Loucy (cell line): ENCODE measurements at regions not wholly inside any gene's neighbourhood (a gene's known extent, or its start where the extent isn't known, plus 50 kb on each side); places are given as distances from the start of the nearest gene placed in this dataset.

ENCODE experiments used
- H2AFZ ChIP-seq: fragments of 200-600 bp; sonication (generic); 2 replicates; pipeline ENCODE4 v1.6.0; 2016; ENCODE audit warnings: antibody characterized with exemption, mild to moderate bottlenecking, low read length, moderate library complexity
- H3F3A ChIP-seq: fragments of 200-600 bp; 2 replicates; pipeline ENCODE4 v1.6.0; 2016; ENCODE audit warnings: antibody characterized with exemption, low read depth, mild to moderate bottlenecking
- H3K27me3 ChIP-seq: fragments of 200-600 bp; sonication (generic); 2 replicates; pipeline ENCODE4 v1.6.1; 2014; ENCODE audit warnings: low read length, mild to moderate bottlenecking; ENCODE audit not compliant: insufficient read depth, poor library complexity, severe bottlenecking
- H3K36me3 ChIP-seq: fragments of 200-600 bp; sonication (generic); 2 replicates; pipeline ENCODE4 v1.6.1; 2016; ENCODE audit warnings: low read length; ENCODE audit not compliant: insufficient read depth
- H3K4me1 ChIP-seq: fragments of 200-600 bp; sonication (generic); 2 replicates; pipeline ENCODE4 v1.5.1; 2014; ENCODE audit warnings: low read length, mild to moderate bottlenecking; ENCODE audit not compliant: insufficient read depth, poor library complexity, severe bottlenecking
- H3K4me2 ChIP-seq: fragments of 200-600 bp; sonication (generic); 2 replicates; pipeline ENCODE4 v1.6.0; 2014; ENCODE audit warnings: antibody characterized with exemption, low read length, low read depth, mild to moderate bottlenecking; ENCODE audit not compliant: poor library complexity, severe bottlenecking
- H3K4me3 ChIP-seq: fragments of 200-600 bp; sonication (generic); 2 replicates; pipeline ENCODE4 v1.5.1; 2014; ENCODE audit warnings: low read length, mild to moderate bottlenecking, mixed read lengths; ENCODE audit not compliant: poor library complexity, severe bottlenecking
- H3K79me2 ChIP-seq: fragments of 200-600 bp; sonication (generic); 2 replicates; pipeline ENCODE4 v1.6.1; 2014; ENCODE audit warnings: low read length; ENCODE audit not compliant: insufficient read depth
- H3K9ac ChIP-seq: fragments of 200-600 bp; sonication (generic); 2 replicates; pipeline ENCODE4 v1.6.0; 2014; ENCODE audit warnings: mild to moderate bottlenecking, low read depth, low read length, moderate library complexity; ENCODE audit not compliant: poor library complexity, severe bottlenecking
- H3K9me2 ChIP-seq: fragments of 200-600 bp; sonication (generic); replicated peaks from 2 replicates; pipeline ENCODE4 v1.6.1; 2016; ENCODE audit warnings: low read depth, low read length, mixed read lengths
- H3K9me3 ChIP-seq: fragments of 200-600 bp; sonication (generic); 2 replicates; pipeline ENCODE4 v1.6.1; 2014; ENCODE audit warnings: mild to moderate bottlenecking, antibody characterized with exemption, low read length, low read depth; ENCODE audit not compliant: insufficient read depth
- H4K20me1 ChIP-seq: fragments of 200-600 bp; sonication (generic); 2 replicates; pipeline ENCODE4 v1.6.0; 2014; ENCODE audit warnings: antibody characterized with exemption, low read length, mild to moderate bottlenecking; ENCODE audit not compliant: insufficient read depth, poor library complexity, severe bottlenecking
- EZH2phosphoT487 ChIP-seq: fragments of 200-600 bp; IDR thresholded peaks from 2 replicates; pipeline ENCODE4 v1.6.1; 2018; ENCODE audit warnings: antibody characterized with exemption, mild to moderate bottlenecking, moderate library complexity, borderline replicate concordance
- TF ChIP-seq, protein P1 (sequence below): fragments of 200-600 bp; sonication (generic); conservative IDR thresholded peaks from 2 replicates; pipeline ENCODE4 v1.5.1; 2014; ENCODE audit warnings: mild to moderate bottlenecking, antibody characterized with exemption, low read length

DNA sequence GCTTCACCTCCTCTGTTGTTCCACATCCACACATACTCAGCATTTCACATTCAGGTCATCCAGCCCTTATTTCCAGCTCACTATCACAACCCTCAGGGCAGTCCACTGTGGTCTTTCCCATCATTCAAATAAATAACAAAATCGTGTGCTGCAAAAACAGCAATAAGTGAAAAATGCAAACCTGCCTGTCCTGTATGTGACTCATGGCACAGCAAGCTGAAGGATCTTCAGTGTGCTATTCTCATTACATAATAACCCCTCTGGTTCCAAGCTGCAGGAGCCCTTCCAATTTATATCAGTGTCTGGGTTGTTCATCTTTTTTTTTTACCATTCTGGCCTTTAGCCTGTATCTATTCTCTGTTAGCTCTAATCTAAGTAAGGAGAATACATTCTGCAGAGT, 185.3 kb upstream of the UBE2E2 start:
- no peaks in the 10 kb centered on the region for H3K9me3 ChIP-seq
- no peak overlapping the region for H3K4me2 ChIP-seq
- no peaks in the 10 kb centered on the region for H3K27me3 ChIP-seq
- TF ChIP-seq, protein P1, sequence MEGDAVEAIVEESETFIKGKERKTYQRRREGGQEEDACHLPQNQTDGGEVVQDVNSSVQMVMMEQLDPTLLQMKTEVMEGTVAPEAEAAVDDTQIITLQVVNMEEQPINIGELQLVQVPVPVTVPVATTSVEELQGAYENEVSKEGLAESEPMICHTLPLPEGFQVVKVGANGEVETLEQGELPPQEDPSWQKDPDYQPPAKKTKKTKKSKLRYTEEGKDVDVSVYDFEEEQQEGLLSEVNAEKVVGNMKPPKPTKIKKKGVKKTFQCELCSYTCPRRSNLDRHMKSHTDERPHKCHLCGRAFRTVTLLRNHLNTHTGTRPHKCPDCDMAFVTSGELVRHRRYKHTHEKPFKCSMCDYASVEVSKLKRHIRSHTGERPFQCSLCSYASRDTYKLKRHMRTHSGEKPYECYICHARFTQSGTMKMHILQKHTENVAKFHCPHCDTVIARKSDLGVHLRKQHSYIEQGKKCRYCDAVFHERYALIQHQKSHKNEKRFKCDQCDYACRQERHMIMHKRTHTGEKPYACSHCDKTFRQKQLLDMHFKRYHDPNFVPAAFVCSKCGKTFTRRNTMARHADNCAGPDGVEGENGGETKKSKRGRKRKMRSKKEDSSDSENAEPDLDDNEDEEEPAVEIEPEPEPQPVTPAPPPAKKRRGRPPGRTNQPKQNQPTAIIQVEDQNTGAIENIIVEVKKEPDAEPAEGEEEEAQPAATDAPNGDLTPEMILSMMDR = no peak
- no peak for TF ChIP-seq EZH2phosphoT487
- no peaks in the 10 kb centered on the region for H3K79me2 ChIP-seq
- H2AFZ ChIP-seq = no peak overlapping the region
- no peaks in the 10 kb centered on the region for H3K9me2 ChIP-seq
- no peaks in the 10 kb centered on the region for H4K20me1 ChIP-seq
- H3K4me3 ChIP-seq = no peak overlapping the region
- no peaks in the 10 kb centered on the region for H3F3A ChIP-seq
- H3K4me1 ChIP-seq = no peaks in the 10 kb centered on the region
- H3K9ac ChIP-seq = no peak overlapping the region
- H3K36me3 ChIP-seq = no peaks in the 10 kb centered on the region

DNA sequence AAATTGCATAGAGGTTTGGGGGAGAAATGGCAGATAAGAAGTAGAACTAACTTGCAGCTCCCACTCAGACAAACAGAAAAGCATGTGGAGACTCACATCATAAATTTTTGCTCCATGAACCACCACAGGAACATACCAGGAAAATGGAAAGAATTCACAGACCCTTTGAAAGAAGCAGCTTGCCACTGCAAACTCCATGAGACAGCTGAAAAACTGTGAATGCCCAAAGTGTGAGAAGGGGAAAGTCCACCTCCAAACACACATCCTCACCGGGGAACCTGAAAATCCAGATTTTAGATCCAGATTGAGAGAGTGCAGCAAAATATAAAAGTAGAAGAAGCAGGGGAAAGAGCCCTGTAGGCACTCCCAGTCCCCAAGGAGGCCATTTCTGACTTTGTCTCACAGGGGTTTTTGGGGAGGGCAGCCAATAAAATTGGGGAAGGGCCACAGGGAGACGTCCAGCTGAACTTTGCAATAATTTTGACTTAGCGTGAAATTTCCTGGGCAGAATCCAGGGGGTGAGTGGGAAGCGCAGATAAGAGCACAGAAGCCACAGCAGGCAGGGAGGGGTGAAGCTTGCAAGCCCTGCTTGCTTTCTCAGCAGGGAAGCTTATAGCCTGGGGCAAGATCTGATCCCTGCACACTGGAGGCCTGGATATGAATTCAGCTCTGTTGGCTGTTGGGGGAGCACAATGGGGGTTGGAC, 183.4 kb upstream of the UBE2E2 start:
- H3K9me3 ChIP-seq = 0 out of 2 replicates have a peak, but pooled peaks cover 2% of the 10 kb centered on the region
- no peaks in the 10 kb centered on the region for H3K27me3 ChIP-seq
- H3K9me2 ChIP-seq = no peaks in the 10 kb centered on the region
- no peaks in the 10 kb centered on the region for H3F3A ChIP-seq
- no peaks in the 10 kb centered on the region for H4K20me1 ChIP-seq
- no peaks in the 10 kb centered on the region for H3K36me3 ChIP-seq
- no peak overlapping the region for H3K4me3 ChIP-seq
- H2AFZ ChIP-seq = no peak overlapping the region
- H3K4me1 ChIP-seq = no peaks in the 10 kb centered on the region
- H3K79me2 ChIP-seq = no peaks in the 10 kb centered on the region
- no peak overlapping the region for H3K4me2 ChIP-seq
- H3K9ac ChIP-seq = no peak overlapping the region
- no peak for TF ChIP-seq EZH2phosphoT487
- TF ChIP-seq, protein P1 = no peak

DNA sequence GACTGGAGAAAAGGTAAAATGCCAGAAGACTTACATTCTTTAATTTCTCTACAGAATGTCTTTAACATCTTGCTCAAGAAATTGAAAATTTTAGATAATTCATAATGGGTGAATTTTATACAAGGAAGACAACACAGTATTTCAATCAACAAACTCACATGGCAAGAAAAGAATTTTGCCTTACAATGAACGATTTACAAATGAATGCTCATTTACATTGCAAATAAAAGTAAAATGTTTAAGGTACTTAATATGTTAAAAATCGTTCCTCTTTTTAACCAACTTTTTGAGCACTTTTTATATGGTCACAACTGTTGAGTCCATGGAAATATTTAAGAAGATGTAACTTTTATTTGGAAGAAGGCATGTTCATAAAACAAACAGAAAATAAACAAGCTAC, 174.8 kb upstream of the UBE2E2 start:
- H3K4me1 ChIP-seq = no peaks in the 10 kb centered on the region
- H3K4me3 ChIP-seq = no peak overlapping the region
- TF ChIP-seq, protein P1 = no peak
- TF ChIP-seq EZH2phosphoT487 = no peak
- H3K27me3 ChIP-seq = no peaks in the 10 kb centered on the region
- no peaks in the 10 kb centered on the region for H3K36me3 ChIP-seq
- H4K20me1 ChIP-seq = no peaks in the 10 kb centered on the region
- no peaks in the 10 kb centered on the region for H3F3A ChIP-seq
- H3K4me2 ChIP-seq = no peak overlapping the region
- H3K9ac ChIP-seq = no peak overlapping the region
- no peak overlapping the region for H2AFZ ChIP-seq
- H3K9me3 ChIP-seq = 0 out of 2 replicates have a peak, but pooled peaks cover 2% of the 10 kb centered on the region
- no peaks in the 10 kb centered on the region for H3K9me2 ChIP-seq
- H3K79me2 ChIP-seq = no peaks in the 10 kb centered on the region
